HL-60 (cell line): ENCODE measurements at regions not wholly inside any gene's neighbourhood (a gene's known extent, or its start where the extent isn't known, plus 50 kb on each side); places are given as distances from the start of the nearest gene placed in this dataset.

ENCODE experiments used
- GABPA ChIP-seq: IDR thresholded peaks from 2 replicates; pipeline ENCODE4 v1.6.1; 2012; ENCODE audit warnings: low read depth
- POLR2AphosphoS5 ChIP-seq: IDR thresholded peaks from 2 replicates; pipeline ENCODE4 v1.6.1; 2012; ENCODE audit warnings: low read depth
- REST ChIP-seq: IDR thresholded peaks from 2 replicates; pipeline ENCODE4 v1.6.1; 2012; ENCODE audit warnings: low read depth; ENCODE audit not compliant: insufficient replicate concordance
- TF ChIP-seq, protein P1 (sequence below): IDR thresholded peaks from one replicate; pipeline ENCODE4 v1.5.1; 2011; ENCODE audit warnings: low read length, control low read depth, inconsistent platforms; ENCODE audit not compliant: insufficient read depth

GRCh38 chr14:31935391-31935790 lies 141.7 kb upstream of the ARHGAP5 start:
- TF ChIP-seq, protein P1, sequence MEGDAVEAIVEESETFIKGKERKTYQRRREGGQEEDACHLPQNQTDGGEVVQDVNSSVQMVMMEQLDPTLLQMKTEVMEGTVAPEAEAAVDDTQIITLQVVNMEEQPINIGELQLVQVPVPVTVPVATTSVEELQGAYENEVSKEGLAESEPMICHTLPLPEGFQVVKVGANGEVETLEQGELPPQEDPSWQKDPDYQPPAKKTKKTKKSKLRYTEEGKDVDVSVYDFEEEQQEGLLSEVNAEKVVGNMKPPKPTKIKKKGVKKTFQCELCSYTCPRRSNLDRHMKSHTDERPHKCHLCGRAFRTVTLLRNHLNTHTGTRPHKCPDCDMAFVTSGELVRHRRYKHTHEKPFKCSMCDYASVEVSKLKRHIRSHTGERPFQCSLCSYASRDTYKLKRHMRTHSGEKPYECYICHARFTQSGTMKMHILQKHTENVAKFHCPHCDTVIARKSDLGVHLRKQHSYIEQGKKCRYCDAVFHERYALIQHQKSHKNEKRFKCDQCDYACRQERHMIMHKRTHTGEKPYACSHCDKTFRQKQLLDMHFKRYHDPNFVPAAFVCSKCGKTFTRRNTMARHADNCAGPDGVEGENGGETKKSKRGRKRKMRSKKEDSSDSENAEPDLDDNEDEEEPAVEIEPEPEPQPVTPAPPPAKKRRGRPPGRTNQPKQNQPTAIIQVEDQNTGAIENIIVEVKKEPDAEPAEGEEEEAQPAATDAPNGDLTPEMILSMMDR: no peak
- no peak for TF ChIP-seq GABPA
- TF ChIP-seq POLR2AphosphoS5: no peak
- TF ChIP-seq REST: no peak
